ENCODE measurements at regions not wholly inside any gene's neighbourhood (a gene's known extent, or its start where the extent isn't known, plus 50 kb on each side); places are given as distances from the start of the nearest gene placed in this dataset.

DNA sequence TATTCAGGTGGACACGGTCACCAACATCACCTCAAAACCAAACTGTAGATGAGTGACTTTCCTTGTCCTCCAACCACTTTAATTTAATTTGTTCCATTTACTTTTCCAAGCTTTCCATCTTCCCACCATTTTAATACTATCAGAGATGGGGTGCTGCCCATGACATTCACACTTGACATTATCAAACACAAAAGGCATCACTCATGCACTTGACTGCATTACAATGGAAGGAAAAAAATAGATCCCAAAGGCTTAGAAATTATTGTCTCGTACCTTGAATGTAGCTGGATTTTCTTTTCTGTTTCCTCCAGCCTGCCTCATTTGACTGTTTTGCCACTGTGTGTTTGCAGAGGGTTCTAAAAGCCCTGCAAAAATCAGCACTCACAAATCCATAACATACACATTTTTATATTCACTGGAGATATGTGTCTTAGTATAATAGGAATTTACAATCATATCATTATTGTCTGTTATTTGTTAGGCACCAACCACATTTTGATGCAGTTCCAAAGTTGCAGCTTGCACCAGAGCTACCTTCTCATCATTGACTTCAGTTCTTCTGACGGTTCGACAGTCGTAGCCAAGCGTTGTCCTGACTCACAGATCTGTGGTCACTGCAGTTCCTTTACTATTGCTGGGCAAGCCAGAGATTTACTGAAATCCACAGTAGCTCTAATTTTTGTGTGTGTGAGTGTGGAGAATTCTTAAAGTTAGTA lies 712.3 kb upstream of the WWC1 start:
- TF ChIP-seq, protein P1, sequence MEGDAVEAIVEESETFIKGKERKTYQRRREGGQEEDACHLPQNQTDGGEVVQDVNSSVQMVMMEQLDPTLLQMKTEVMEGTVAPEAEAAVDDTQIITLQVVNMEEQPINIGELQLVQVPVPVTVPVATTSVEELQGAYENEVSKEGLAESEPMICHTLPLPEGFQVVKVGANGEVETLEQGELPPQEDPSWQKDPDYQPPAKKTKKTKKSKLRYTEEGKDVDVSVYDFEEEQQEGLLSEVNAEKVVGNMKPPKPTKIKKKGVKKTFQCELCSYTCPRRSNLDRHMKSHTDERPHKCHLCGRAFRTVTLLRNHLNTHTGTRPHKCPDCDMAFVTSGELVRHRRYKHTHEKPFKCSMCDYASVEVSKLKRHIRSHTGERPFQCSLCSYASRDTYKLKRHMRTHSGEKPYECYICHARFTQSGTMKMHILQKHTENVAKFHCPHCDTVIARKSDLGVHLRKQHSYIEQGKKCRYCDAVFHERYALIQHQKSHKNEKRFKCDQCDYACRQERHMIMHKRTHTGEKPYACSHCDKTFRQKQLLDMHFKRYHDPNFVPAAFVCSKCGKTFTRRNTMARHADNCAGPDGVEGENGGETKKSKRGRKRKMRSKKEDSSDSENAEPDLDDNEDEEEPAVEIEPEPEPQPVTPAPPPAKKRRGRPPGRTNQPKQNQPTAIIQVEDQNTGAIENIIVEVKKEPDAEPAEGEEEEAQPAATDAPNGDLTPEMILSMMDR (IDR thresholded peaks at IDR 0.05) = no peak
- no peak for TF ChIP-seq EZH2 (IDR thresholded peaks at IDR 0.05; ENCODE audit: borderline replicate concordance, insufficient read depth, low read depth, low read length, poor library complexity, severe bottlenecking)
